IMR-90 (cell line): ENCODE measurements at regions not wholly inside any gene's neighbourhood (a gene's known extent, or its start where the extent isn't known, plus 50 kb on each side); places are given as distances from the start of the nearest gene placed in this dataset.

Experiments
- ATAC-seq: fragments of 200-7000 bp; cut with Tn5 transposase; 2 replicates; pipeline ENCODE4 v1.9.1; 2020; ENCODE audit warnings: low read depth, mild to moderate bottlenecking, moderate library complexity
- BruUV-seq: library from RNA; stranded (reverse); fragments of 400-500 nt; replicated peaks from 2 replicates; lab custom pipeline; 2021; lab: Mats Ljungman, UMichigan
- CTCF ChIA-PET: fragments of 300-600 bp; formaldehyde crosslinking; extraction: SDS; loops from one replicate; lab custom pipeline; 2021; ENCODE audit warnings: antibody characterized with exemption; lab: Yijun Ruan, JAX
- POLR2A ChIA-PET: fragments of 300-600 bp; sonication (Branson Sonifier 250); formaldehyde crosslinking; loops from one replicate; lab custom pipeline; 2022; ENCODE audit warnings: antibody characterized with exemption; ENCODE audit not compliant: unreplicated experiment; lab: Charles Lee
- DNase-seq: peaks from one replicate; pipeline ENCODE4 v3.0.0; 2013
- H2AFZ ChIP-seq: replicated peaks from 2 replicates; pipeline ENCODE3; 2013; ENCODE audit warnings: low read length, mild to moderate bottlenecking; ENCODE audit not compliant: poor library complexity
- H2AK5ac ChIP-seq: 2 replicates; pipeline ENCODE4 v1.6.1; 2013; ENCODE audit warnings: low read depth, low read length, inconsistent platforms
- H2AK9ac ChIP-seq: replicated peaks from 2 replicates; pipeline ENCODE3; 2013; ENCODE audit warnings: mild to moderate bottlenecking, low read depth, low read length, moderate library complexity; ENCODE audit not compliant: poor library complexity
- H2BK120ac ChIP-seq: 2 replicates; pipeline ENCODE4 v1.6.1; 2013; ENCODE audit warnings: low read depth, low read length, inconsistent platforms
- H2BK15ac ChIP-seq: 3 replicates; pipeline ENCODE4 v1.6.1; 2013; ENCODE audit warnings: low read depth, low read length, inconsistent platforms
- H2BK20ac ChIP-seq: 2 replicates; pipeline ENCODE4 v1.6.1; 2013; ENCODE audit warnings: low read depth, mild to moderate bottlenecking, inconsistent platforms, low read length, moderate library complexity
- H2BK5ac ChIP-seq: 2 replicates; pipeline ENCODE4 v1.6.1; 2013; ENCODE audit warnings: mild to moderate bottlenecking, low read depth, low read length, inconsistent platforms; ENCODE audit not compliant: poor library complexity, severe bottlenecking
- H3K14ac ChIP-seq: replicated peaks from 2 replicates; pipeline ENCODE4 v1.6.1; 2013; ENCODE audit warnings: low read depth, low read length, inconsistent platforms
- H3K18ac ChIP-seq: 2 replicates; pipeline ENCODE4 v1.6.1; 2013; ENCODE audit warnings: low read depth, low read length, control low read depth
- H3K23ac ChIP-seq: 2 replicates; pipeline ENCODE4 v1.6.1; 2013; ENCODE audit warnings: low read depth, low read length, inconsistent platforms
- H3K27ac ChIP-seq: 2 replicates; pipeline ENCODE4 v1.5.1; 2013; ENCODE audit warnings: mild to moderate bottlenecking, control low read depth, low read length; ENCODE audit not compliant: insufficient read depth
- H3K27me3 ChIP-seq: 2 replicates; pipeline ENCODE4 v1.6.1; 2013; ENCODE audit warnings: low read length; ENCODE audit not compliant: control insufficient read depth, insufficient read depth
- H3K36me3 ChIP-seq: 2 replicates; pipeline ENCODE4 v1.6.1; 2013; ENCODE audit warnings: low read length, mixed read lengths; ENCODE audit not compliant: control insufficient read depth, insufficient read depth
- H3K4ac ChIP-seq: 2 replicates; pipeline ENCODE4 v1.6.1; 2013; ENCODE audit warnings: low read depth, low read length, inconsistent platforms
- H3K4me1 ChIP-seq: 2 replicates; pipeline ENCODE4 v1.6.1; 2013; ENCODE audit warnings: low read length, mixed read lengths; ENCODE audit not compliant: control insufficient read depth, insufficient read depth
- H3K4me2 ChIP-seq: 2 replicates; pipeline ENCODE4 v1.6.1; 2013; ENCODE audit warnings: low read depth, mild to moderate bottlenecking, control low read depth, low read length, moderate library complexity
- H3K4me3 ChIP-seq: 2 replicates; pipeline ENCODE4 v1.5.1; 2013; ENCODE audit warnings: low read depth, mild to moderate bottlenecking, control low read depth, low read length, moderate library complexity; ENCODE audit not compliant: insufficient read depth
- H3K56ac ChIP-seq: 2 replicates; pipeline ENCODE4 v1.6.1; 2013; ENCODE audit warnings: low read length, inconsistent platforms; ENCODE audit not compliant: insufficient read depth; ENCODE audit errors: extremely low read depth
- H3K79me1 ChIP-seq, 2 experiments: 2 replicates each; pipeline ENCODE4 v1.6.1; 2013; ENCODE audit warnings: low read length in 2 of 2, inconsistent platforms in 1 of 2, low read depth in 1 of 2
- H3K9ac ChIP-seq: 2 replicates; pipeline ENCODE4 v1.6.1; 2013; ENCODE audit warnings: low read depth, low read length, control low read depth
- H3K9me1 ChIP-seq: 2 replicates; pipeline ENCODE4 v1.6.1; 2013; ENCODE audit warnings: low read length, inconsistent platforms; ENCODE audit not compliant: insufficient read depth
- H3K9me3 ChIP-seq: 2 replicates; pipeline ENCODE4 v1.6.1; 2013; ENCODE audit warnings: low read length; ENCODE audit not compliant: control insufficient read depth, insufficient read depth
- H4K20me1 ChIP-seq: 2 replicates; pipeline ENCODE4 v1.6.1; 2013; ENCODE audit warnings: low read length, inconsistent platforms; ENCODE audit not compliant: insufficient read depth
- H4K5ac ChIP-seq: 2 replicates; pipeline ENCODE4 v1.6.1; 2013; ENCODE audit warnings: mild to moderate bottlenecking, low read depth, low read length, control low read depth
- H4K8ac ChIP-seq, 2 experiments: 2 replicates each; pipeline ENCODE4 v1.6.1; 2013; ENCODE audit warnings: low read depth in 2 of 2, low read length in 2 of 2, control low read depth in 1 of 2, inconsistent platforms in 1 of 2
- H4K91ac ChIP-seq: 2 replicates; pipeline ENCODE4 v1.6.1; 2013; ENCODE audit warnings: low read depth, low read length, inconsistent platforms; ENCODE audit not compliant: insufficient read depth
- CEBPB ChIP-seq: IDR thresholded peaks from 2 replicates; pipeline ENCODE4 v1.6.1; 2012; ENCODE audit warnings: low read depth, low read length, improper control_type of control experiment
- CTCF ChIP-seq: conservative IDR thresholded peaks from 2 replicates; pipeline ENCODE4 v1.5.1; 2012; ENCODE audit warnings: mild to moderate bottlenecking, low read depth, low read length, improper control_type of control experiment
- FOS ChIP-seq: fragments of 150-350 bp; IDR thresholded peaks from 2 replicates; pipeline ENCODE4 v1.6.1; 2016; ENCODE audit warnings: low read depth, low read length
- MAFK ChIP-seq: IDR thresholded peaks from 2 replicates; pipeline ENCODE4 v1.6.1; 2012; ENCODE audit warnings: low read depth, low read length, improper control_type of control experiment
- MAZ ChIP-seq: IDR thresholded peaks from 2 replicates; pipeline ENCODE4 v1.6.1; 2012; ENCODE audit warnings: low read depth, mild to moderate bottlenecking, low read length, improper control_type of control experiment, moderate library complexity, borderline replicate concordance
- RAD21 ChIP-seq: IDR thresholded peaks from 2 replicates; pipeline ENCODE4 v1.6.1; 2012; ENCODE audit warnings: low read length, improper control_type of control experiment
- RCOR1 ChIP-seq: IDR thresholded peaks from 2 replicates; pipeline ENCODE4 v1.6.1; 2012; ENCODE audit warnings: mild to moderate bottlenecking, low read length, improper control_type of control experiment; ENCODE audit not compliant: insufficient replicate concordance
- SMC3 ChIP-seq: fragments of 150-350 bp; IDR thresholded peaks from 2 replicates; pipeline ENCODE4 v1.6.1; 2016; ENCODE audit warnings: low read depth, mild to moderate bottlenecking, antibody characterized with exemption, low read length, moderate library complexity
- USF2 ChIP-seq: fragments of 150-350 bp; IDR thresholded peaks from 2 replicates; pipeline ENCODE4 v1.6.1; 2017; ENCODE audit warnings: mild to moderate bottlenecking, antibody characterized with exemption, low read length, low read depth
- whole genome bisulfite sequencing, 2 experiments: methylation state at CpG; one replicate each; pipeline versions ENCODE4 v1.1.5 to v1.1.7; 2013; ENCODE audit warnings: missing lambda C conversion rate in 2 of 2; ENCODE audit not compliant: insufficient read length in 1 of 2; ENCODE audit errors: extremely low coverage in 2 of 2; 5-methylcytosine and 5-hydroxymethylcytosine counted together
- dilution Hi-C: fragments of 300-500 bp; cut with HindIII; formaldehyde crosslinking; loops from one replicate; pipeline ENCODE4 v1.14.3; 2018; ENCODE audit warnings: low sequenced_read_pairs; ENCODE audit not compliant: unreplicated experiment
- in situ Hi-C: fragments of 300-500 bp; cut with MboI; formaldehyde crosslinking; loops from 3 replicates; pipeline ENCODE4 v1.14.3; 2019; ENCODE audit warnings: low sequenced_read_pairs, inconsistent platforms, mixed read lengths
- intact Hi-C: fragments of 100-400 bp; cut with micrococcal nuclease; formaldehyde crosslinking; loops from 2 replicates; pipeline ENCODE4 v1.10.0; 2022

GRCh38 chr2:81872006-81872405, 1567.5 kb upstream of the LRRTM1 start:
- no peaks in the 10 kb centered on the region for H3K36me3 ChIP-seq
- dilution Hi-C loops, result no loop called here
- no peak overlapping the region for H3K4me3 ChIP-seq
- H3K79me1 ChIP-seq, result no peaks in the 10 kb centered on the region
- H4K5ac ChIP-seq, result no peak overlapping the region
- no peak overlapping the region for H2BK120ac ChIP-seq
- intact Hi-C loops, result no loop called here
- H3K9me1 ChIP-seq, result no peaks in the 10 kb centered on the region
- H4K20me1 ChIP-seq, result no peaks in the 10 kb centered on the region
- H4K91ac ChIP-seq, result no peak overlapping the region
- no peak overlapping the region for H2AK9ac ChIP-seq
- H3K18ac ChIP-seq, result no peak overlapping the region
- H4K8ac ChIP-seq, result no peak overlapping the region
- BruUV-seq, result no TSS peak
- no peak overlapping the region for H2AFZ ChIP-seq
- no peaks in the 10 kb centered on the region for H3K9me3 ChIP-seq
- in situ Hi-C loops, result no loop called here
- ATAC-seq (no peak), DNase-seq (no peak)
- H3K4me1 ChIP-seq, result no peaks in the 10 kb centered on the region
- no peak overlapping the region for H3K4me2 ChIP-seq
- H3K9ac ChIP-seq, result no peak overlapping the region
- no peak overlapping the region for H3K56ac ChIP-seq
- no peak overlapping the region for H3K23ac ChIP-seq
- no peak overlapping the region for H2BK15ac ChIP-seq
- TF ChIP-seq MAZ (no peak), MAFK (no peak), RCOR1 (no peak), CTCF (no peak), USF2 (no peak), RAD21 (no peak), SMC3 (no peak), CEBPB (no peak), FOS (no peak)
- CTCF ChIA-PET, result no interaction called here
- WGBS, 2 experiments, result no CpG with 5 or more reads among the region's 1 CpG
- no peak overlapping the region for H2BK20ac ChIP-seq
- H3K4ac ChIP-seq, result no peak overlapping the region
- no peak overlapping the region for H3K14ac ChIP-seq
- no peak overlapping the region for H2AK5ac ChIP-seq
- POLR2A ChIA-PET, result no interaction called here
- H3K27ac ChIP-seq, result no peak overlapping the region
- H2BK5ac ChIP-seq, result no peak overlapping the region
- H3K27me3 ChIP-seq, result no peaks in the 10 kb centered on the region
